GM23248 (cell line): ENCODE measurements at regions not wholly inside any gene's neighbourhood (a gene's known extent, or its start where the extent isn't known, plus 50 kb on each side); places are given as distances from the start of the nearest gene placed in this dataset.

Source experiments
- DNase-seq: peaks from one replicate; pipeline ENCODE4 v3.0.0-alpha.2; 2015
- H2AFZ ChIP-seq: fragments of 200-600 bp; sonication (generic); 2 replicates; pipeline ENCODE4 v1.6.1; 2016; ENCODE audit warnings: antibody characterized with exemption
- H3F3A ChIP-seq: fragments of 200-600 bp; sonication (generic); 2 replicates; pipeline ENCODE4 v1.6.1; 2016; ENCODE audit warnings: mild to moderate bottlenecking, antibody characterized with exemption, mixed run types; ENCODE audit not compliant: insufficient read depth
- H3K27ac ChIP-seq: fragments of 200-600 bp; sonication (generic); 2 replicates; pipeline ENCODE4 v1.5.1; 2016; ENCODE audit warnings: mild to moderate bottlenecking
- H3K27me3 ChIP-seq: fragments of 200-600 bp; sonication (generic); replicated peaks from 2 replicates; pipeline ENCODE4 v1.6.1; 2016; ENCODE audit warnings: mild to moderate bottlenecking; ENCODE audit not compliant: insufficient read depth
- H3K36me3 ChIP-seq: fragments of 200-600 bp; sonication (generic); 2 replicates; pipeline ENCODE4 v1.6.1; 2016; ENCODE audit warnings: low read depth, mild to moderate bottlenecking
- H3K4me1 ChIP-seq: fragments of 200-600 bp; sonication (generic); 2 replicates; pipeline ENCODE4 v1.6.1; 2016; ENCODE audit warnings: mild to moderate bottlenecking; ENCODE audit not compliant: insufficient read depth
- H3K4me2 ChIP-seq: fragments of 200-600 bp; sonication (generic); one replicate; pipeline ENCODE4 v1.6.1; 2016; ENCODE audit warnings: mild to moderate bottlenecking; ENCODE audit not compliant: unreplicated experiment
- H3K4me3 ChIP-seq: fragments of 200-600 bp; sonication (generic); 2 replicates; pipeline ENCODE4 v1.5.1; 2016; ENCODE audit warnings: mild to moderate bottlenecking
- H3K79me2 ChIP-seq: fragments of 200-600 bp; sonication (generic); 2 replicates; pipeline ENCODE4 v1.6.1; 2016; ENCODE audit warnings: mild to moderate bottlenecking; ENCODE audit not compliant: insufficient read depth
- H3K9ac ChIP-seq: fragments of 200-600 bp; sonication (generic); 2 replicates; pipeline ENCODE4 v1.6.1; 2016; ENCODE audit warnings: mild to moderate bottlenecking
- H3K9me2 ChIP-seq: fragments of 200-600 bp; sonication (generic); 2 replicates; pipeline ENCODE4 v1.6.1; 2016; ENCODE audit warnings: mixed run types, mild to moderate bottlenecking, moderate library complexity; ENCODE audit not compliant: insufficient read depth
- H3K9me3 ChIP-seq: fragments of 200-600 bp; sonication (generic); one replicate; pipeline ENCODE4 v1.6.1; 2017; ENCODE audit warnings: low read depth
- H4K20me1 ChIP-seq: fragments of 200-600 bp; sonication (generic); 2 replicates; pipeline ENCODE4 v1.6.0; 2016; ENCODE audit not compliant: insufficient read depth
- EZH2 ChIP-seq: fragments of 200-600 bp; sonication (generic); IDR thresholded peaks from 2 replicates; pipeline ENCODE4 v1.6.1; 2018; ENCODE audit warnings: antibody characterized with exemption, mild to moderate bottlenecking; ENCODE audit not compliant: insufficient read depth, poor library complexity, severe bottlenecking
- EZH2phosphoT487 ChIP-seq: fragments of 200-600 bp; sonication (generic); IDR thresholded peaks from 2 replicates; pipeline ENCODE4 v1.6.1; 2018; ENCODE audit warnings: antibody characterized with exemption, moderate library complexity, mild to moderate bottlenecking, low read depth; ENCODE audit not compliant: insufficient read depth
- whole genome bisulfite sequencing, 2 experiments: methylation state at CpG; one replicate each; pipeline ENCODE4 v1.1.6; 2015 to 2017; ENCODE audit warnings: low lambda C conversion rate in 2 of 2, low coverage in 1 of 2; ENCODE audit errors: missing lambda C conversion rate in 2 of 2; 5-methylcytosine and 5-hydroxymethylcytosine counted together
- in situ Hi-C: fragments of 300-500 bp; cut with MboI; formaldehyde crosslinking; loops from 2 replicates; pipeline ENCODE4 v1.15.0; 2020

DNA sequence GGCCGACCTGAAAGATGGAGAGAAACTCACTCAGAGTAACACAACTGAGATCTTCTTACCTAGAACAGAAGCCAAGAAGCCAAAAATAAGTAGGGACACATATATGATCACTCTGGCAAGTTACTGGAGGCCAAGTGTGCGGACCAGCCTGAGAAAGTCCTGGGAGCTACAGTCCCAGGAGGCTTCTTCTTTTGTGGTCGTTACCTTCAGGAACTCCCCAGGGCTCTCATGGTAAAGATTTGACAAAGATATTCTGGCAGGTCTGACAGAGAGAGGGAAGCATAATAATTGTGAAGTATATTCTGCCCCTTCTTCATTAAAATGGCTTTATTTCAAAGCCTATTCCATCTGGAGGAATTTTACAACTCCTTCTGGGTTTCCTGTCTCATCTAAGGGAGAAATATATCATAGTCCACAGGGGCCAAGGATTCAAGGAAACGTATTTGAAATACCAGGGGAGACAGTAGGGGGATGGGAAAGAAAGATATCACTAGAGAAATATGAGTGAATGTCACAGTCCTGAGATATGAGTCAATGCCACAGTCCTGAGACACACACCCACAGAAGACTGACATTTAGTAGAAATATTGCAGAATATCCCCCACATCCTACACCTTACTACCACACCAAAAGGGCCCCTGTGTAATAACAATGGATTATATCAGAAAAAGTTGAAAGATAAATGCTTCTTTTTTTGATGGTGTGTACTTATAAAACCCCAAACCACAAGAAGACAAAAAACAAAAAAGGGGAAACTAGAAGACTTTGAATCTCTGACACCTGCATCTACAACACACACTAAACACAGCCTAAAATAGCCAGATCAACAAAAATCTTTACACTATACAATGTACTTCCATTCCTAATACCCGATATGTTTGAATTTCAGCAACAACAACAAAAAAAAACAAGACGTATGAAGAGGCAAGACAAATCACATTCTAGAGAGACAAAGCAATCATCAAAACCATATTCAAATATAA is 594.2 kb upstream of the NRG3 start:
- no peaks in the 10 kb centered on the region for H3K79me2 ChIP-seq
- in situ Hi-C loops: no loop called here
- no peak for DNase-seq
- H3K36me3 ChIP-seq: no peaks in the 10 kb centered on the region
- H3F3A ChIP-seq: no peaks in the 10 kb centered on the region
- no peaks in the 10 kb centered on the region for H3K9me2 ChIP-seq
- H3K27me3 ChIP-seq: no peaks in the 10 kb centered on the region
- H3K4me1 ChIP-seq: no peaks in the 10 kb centered on the region
- no peaks in the 10 kb centered on the region for H3K9me3 ChIP-seq
- no peak overlapping the region for H2AFZ ChIP-seq
- no peak overlapping the region for H3K4me3 ChIP-seq
- H4K20me1 ChIP-seq: no peaks in the 10 kb centered on the region
- no peak overlapping the region for H3K27ac ChIP-seq
- no peak for TF ChIP-seq EZH2
- no peak for TF ChIP-seq EZH2phosphoT487
- no peak overlapping the region for H3K9ac ChIP-seq
- 14 to 15% methylated on average over 6 of the region's 6 CpGs for WGBS, 2 experiments
- H3K4me2 ChIP-seq: no peak overlapping the region

DNA sequence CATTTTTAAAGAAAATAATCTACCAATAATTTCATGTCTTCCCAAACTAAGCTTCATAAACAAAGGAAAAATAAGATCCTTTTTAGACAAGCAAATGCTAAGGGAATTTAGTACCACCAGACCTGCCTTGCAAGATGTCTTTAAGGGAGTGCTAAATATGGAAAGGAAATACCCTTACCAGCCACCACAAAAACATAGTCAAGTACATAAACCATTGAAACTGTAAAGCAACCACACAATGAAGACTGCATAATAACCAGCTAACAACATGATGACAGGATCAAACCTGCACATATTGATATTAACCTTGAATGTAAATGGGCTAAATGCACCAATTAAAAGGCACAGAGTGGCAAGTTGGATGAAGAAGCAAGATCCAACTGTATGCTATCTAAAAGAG is 586.5 kb upstream of the NRG3 start:
- Histone ChIP-seq H3K9me2 (no peaks in the 10 kb centered on the region), H3K9me3 (no peaks in the 10 kb centered on the region), H3K79me2 (no peaks in the 10 kb centered on the region), H3K27me3 (no peaks in the 10 kb centered on the region), H3F3A (no peaks in the 10 kb centered on the region), H3K4me1 (no peaks in the 10 kb centered on the region), H3K9ac (no peak overlapping the region), H3K36me3 (no peaks in the 10 kb centered on the region), H3K4me3 (no peak overlapping the region), H3K27ac (no peak overlapping the region), H2AFZ (no peak overlapping the region), H3K4me2 (no peak overlapping the region), H4K20me1 (no peaks in the 10 kb centered on the region)
- no peak for DNase-seq
- TF ChIP-seq EZH2phosphoT487 (no peak), EZH2 (no peak)
- in situ Hi-C loops: no loop called here

GRCh38 chr10:81297292-81297691 is 577.7 kb upstream of the NRG3 start:
- WGBS, 2 experiments: 29 to 32% methylated on average over 4 of the region's 4 CpGs
- Histone ChIP-seq H3K4me3 (no peak overlapping the region), H3K27me3 (no peaks in the 10 kb centered on the region), H2AFZ (no peak overlapping the region), H4K20me1 (no peaks in the 10 kb centered on the region), H3K27ac (no peak overlapping the region), H3K4me1 (no peaks in the 10 kb centered on the region), H3K9me2 (no peaks in the 10 kb centered on the region), H3F3A (no peaks in the 10 kb centered on the region), H3K36me3 (no peaks in the 10 kb centered on the region), H3K4me2 (no peak overlapping the region), H3K79me2 (no peaks in the 10 kb centered on the region), H3K9me3 (no peaks in the 10 kb centered on the region), H3K9ac (no peak overlapping the region)
- DNase-seq: no peak
- in situ Hi-C loops: no loop called here
- TF ChIP-seq EZH2 (no peak), EZH2phosphoT487 (no peak)

GRCh38 chr10:81303656-81304055 is 571.3 kb upstream of the NRG3 start:
- no peak for DNase-seq
- WGBS, 2 experiments: 5 to 9% methylated on average over 1 of the region's 1 CpG
- Histone ChIP-seq H3K27me3 (no peaks in the 10 kb centered on the region), H2AFZ (no peak overlapping the region), H3K9me3 (no peaks in the 10 kb centered on the region), H3K79me2 (no peaks in the 10 kb centered on the region), H3K9me2 (no peaks in the 10 kb centered on the region), H3K4me1 (no peaks in the 10 kb centered on the region), H3K9ac (no peak overlapping the region), H3K36me3 (no peaks in the 10 kb centered on the region), H3F3A (no peaks in the 10 kb centered on the region), H4K20me1 (no peaks in the 10 kb centered on the region), H3K27ac (no peak overlapping the region), H3K4me3 (no peak overlapping the region), H3K4me2 (no peak overlapping the region)
- TF ChIP-seq EZH2phosphoT487 (no peak), EZH2 (no peak)
- in situ Hi-C loops: no loop called here
